A673 (cell line): ENCODE measurements at regions not wholly inside any gene's neighbourhood (a gene's known extent, or its start where the extent isn't known, plus 50 kb on each side); places are given as distances from the start of the nearest gene placed in this dataset.

ENCODE experiments used
- EZH2 ChIP-seq: fragments of 200-600 bp; sonication (generic); IDR thresholded peaks from 2 replicates; pipeline ENCODE4 v1.6.1; 2017; ENCODE audit warnings: borderline replicate concordance, low read depth, mild to moderate bottlenecking, mixed read lengths, antibody characterized with exemption, low read length; ENCODE audit not compliant: poor library complexity, severe bottlenecking
- TF ChIP-seq, protein P1 (sequence below): fragments of 300-800, 200-600 bp; sonication (generic); conservative IDR thresholded peaks from 2 replicates; pipeline ENCODE4 v1.5.1; 2017; ENCODE audit warnings: low read depth, mild to moderate bottlenecking, antibody characterized with exemption, low read length, moderate library complexity, mixed read lengths

DNA sequence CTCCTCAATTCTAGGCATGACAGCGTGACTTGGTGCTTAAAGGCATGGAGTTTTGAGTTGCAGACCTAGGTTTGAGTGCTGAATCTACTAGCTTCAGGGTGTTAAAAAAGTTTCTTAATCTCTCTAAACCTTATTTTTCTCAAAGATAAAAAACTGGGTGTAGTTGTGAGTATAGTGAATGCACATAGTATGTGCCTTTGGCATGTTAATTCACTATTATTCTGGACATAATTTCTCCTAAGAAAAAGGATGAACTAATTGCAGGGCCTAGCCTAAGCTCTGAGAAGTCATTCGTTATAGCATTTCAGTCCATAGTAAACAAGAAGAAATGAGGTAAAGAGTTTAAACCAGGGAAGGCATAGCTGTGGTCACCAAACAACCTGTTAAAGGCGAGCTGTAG, 149.0 kb downstream of the LACC1 start:
- TF ChIP-seq, protein P1, sequence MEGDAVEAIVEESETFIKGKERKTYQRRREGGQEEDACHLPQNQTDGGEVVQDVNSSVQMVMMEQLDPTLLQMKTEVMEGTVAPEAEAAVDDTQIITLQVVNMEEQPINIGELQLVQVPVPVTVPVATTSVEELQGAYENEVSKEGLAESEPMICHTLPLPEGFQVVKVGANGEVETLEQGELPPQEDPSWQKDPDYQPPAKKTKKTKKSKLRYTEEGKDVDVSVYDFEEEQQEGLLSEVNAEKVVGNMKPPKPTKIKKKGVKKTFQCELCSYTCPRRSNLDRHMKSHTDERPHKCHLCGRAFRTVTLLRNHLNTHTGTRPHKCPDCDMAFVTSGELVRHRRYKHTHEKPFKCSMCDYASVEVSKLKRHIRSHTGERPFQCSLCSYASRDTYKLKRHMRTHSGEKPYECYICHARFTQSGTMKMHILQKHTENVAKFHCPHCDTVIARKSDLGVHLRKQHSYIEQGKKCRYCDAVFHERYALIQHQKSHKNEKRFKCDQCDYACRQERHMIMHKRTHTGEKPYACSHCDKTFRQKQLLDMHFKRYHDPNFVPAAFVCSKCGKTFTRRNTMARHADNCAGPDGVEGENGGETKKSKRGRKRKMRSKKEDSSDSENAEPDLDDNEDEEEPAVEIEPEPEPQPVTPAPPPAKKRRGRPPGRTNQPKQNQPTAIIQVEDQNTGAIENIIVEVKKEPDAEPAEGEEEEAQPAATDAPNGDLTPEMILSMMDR: no peak
- TF ChIP-seq EZH2: no peak
